ENCODE measurements at regions not wholly inside any gene's neighbourhood (a gene's known extent, or its start where the extent isn't known, plus 50 kb on each side); places are given as distances from the start of the nearest gene placed in this dataset.

- TF ChIP-seq ARNTL (CRISPR knock-in tag; IDR thresholded peaks at IDR 0.05; ENCODE audit: borderline replicate concordance, low read depth) (no peak), SNAI2 (CRISPR knock-in tag; IDR thresholded peaks at IDR 0.05) (no peak), ZNF565 (CRISPR knock-in tag; conservative IDR thresholded peaks at IDR 0.05; ENCODE audit: low read depth) (no peak), ZFP30 (CRISPR knock-in tag; IDR thresholded peaks at IDR 0.05) (no peak)
- TF ChIP-seq, protein P1, sequence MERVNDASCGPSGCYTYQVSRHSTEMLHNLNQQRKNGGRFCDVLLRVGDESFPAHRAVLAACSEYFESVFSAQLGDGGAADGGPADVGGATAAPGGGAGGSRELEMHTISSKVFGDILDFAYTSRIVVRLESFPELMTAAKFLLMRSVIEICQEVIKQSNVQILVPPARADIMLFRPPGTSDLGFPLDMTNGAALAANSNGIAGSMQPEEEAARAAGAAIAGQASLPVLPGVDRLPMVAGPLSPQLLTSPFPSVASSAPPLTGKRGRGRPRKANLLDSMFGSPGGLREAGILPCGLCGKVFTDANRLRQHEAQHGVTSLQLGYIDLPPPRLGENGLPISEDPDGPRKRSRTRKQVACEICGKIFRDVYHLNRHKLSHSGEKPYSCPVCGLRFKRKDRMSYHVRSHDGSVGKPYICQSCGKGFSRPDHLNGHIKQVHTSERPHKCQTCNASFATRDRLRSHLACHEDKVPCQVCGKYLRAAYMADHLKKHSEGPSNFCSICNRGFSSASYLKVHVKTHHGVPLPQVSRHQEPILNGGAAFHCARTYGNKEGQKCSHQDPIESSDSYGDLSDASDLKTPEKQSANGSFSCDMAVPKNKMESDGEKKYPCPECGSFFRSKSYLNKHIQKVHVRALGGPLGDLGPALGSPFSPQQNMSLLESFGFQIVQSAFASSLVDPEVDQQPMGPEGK (CRISPR knock-in tag; IDR thresholded peaks at IDR 0.05; ENCODE audit: borderline replicate concordance) = no peak
Observed at GRCh38 chr2:154591294-154591820, 107.1 kb upstream of the KCNJ3 start.

All from SK-N-SH treated with all-trans-retinoic acid at 6 μM for 48 hours (cell line).